CD4-positive, alpha-beta T cell (primary cell): ENCODE measurements at regions not wholly inside any gene's neighbourhood (a gene's known extent, or its start where the extent isn't known, plus 50 kb on each side); places are given as distances from the start of the nearest gene placed in this dataset.

Experiments used
- ATAC-seq: fragments of 200-7000 bp; cut with Tn5 transposase; one replicate; pipeline ENCODE4 v1.10.0; 2022; ENCODE audit warnings: mild to moderate bottlenecking; ENCODE audit not compliant: poor library complexity
- CTCF ChIA-PET: fragments of 350-600 bp; sonication (Branson Sonifier 250); formaldehyde crosslinking; loops from one replicate; lab custom pipeline; 2021; ENCODE audit warnings: antibody characterized with exemption, inconsistent platforms; lab: Charles Lee
- POLR2A ChIA-PET: fragments of 350-600 bp; sonication (Branson Sonifier 250); formaldehyde crosslinking; loops from one replicate; lab custom pipeline; 2021; ENCODE audit warnings: antibody characterized with exemption, inconsistent platforms; lab: Charles Lee
- DNase-seq, 14 experiments: peaks; one replicate each; pipeline ENCODE4 v3.0.0-alpha.2; 2013 to 2020; ENCODE audit warnings: mixed read lengths in 2 of 14
- H3K27ac ChIP-seq, 2 donors: one replicate each; pipeline versions ENCODE4 v1.5.1 to v1.7.0; 2013; ENCODE audit warnings: low read length in 2 of 2, low read depth in 1 of 2, mild to moderate bottlenecking in 1 of 2
- H3K27me3 ChIP-seq, 2 experiments: 1 replicate in 1 of 2; 2 replicates in 1 of 2; pipeline versions ENCODE4 v1.6.1 to v1.7.0; 2013; ENCODE audit warnings: low read length in 2 of 2, control low read depth in 1 of 2, mild to moderate bottlenecking in 1 of 2, moderate library complexity in 1 of 2; ENCODE audit not compliant: insufficient read depth in 2 of 2, control insufficient read depth in 1 of 2
- H3K36me3 ChIP-seq: one replicate; pipeline ENCODE4 v1.6.1; 2013; ENCODE audit warnings: low read length, control low read depth; ENCODE audit not compliant: insufficient read depth
- H3K4me1 ChIP-seq: one replicate; pipeline ENCODE4 v1.6.1; 2013; ENCODE audit warnings: low read length, control low read depth; ENCODE audit not compliant: insufficient read depth
- H3K4me3 ChIP-seq: one replicate; pipeline ENCODE4 v1.5.1; 2013; ENCODE audit warnings: mild to moderate bottlenecking, low read length, moderate library complexity
- H3K9me3 ChIP-seq, 2 experiments: 1 replicate in 1 of 2; 2 replicates in 1 of 2; pipeline versions ENCODE4 v1.6.1 to v1.7.0; 2013; ENCODE audit warnings: low read length in 2 of 2, mild to moderate bottlenecking in 2 of 2, control low read depth in 1 of 2, moderate library complexity in 1 of 2; ENCODE audit not compliant: control insufficient read depth in 1 of 2, insufficient read depth in 1 of 2
- H3K27ac Mint-ChIP-seq: one replicate; pipeline ENCODE4 v1.8.0; 2020; ENCODE audit warnings: mixed read lengths
- H3K27me3 Mint-ChIP-seq: one replicate; pipeline ENCODE4 v1.8.0; 2021; ENCODE audit warnings: mixed read lengths
- H3K36me3 Mint-ChIP-seq: one replicate; pipeline ENCODE4 v1.8.0; 2021; ENCODE audit warnings: low read depth, mixed read lengths
- H3K4me1 Mint-ChIP-seq: one replicate; pipeline ENCODE4 v1.8.0; 2021; ENCODE audit warnings: low read depth, mixed read lengths
- H3K4me3 Mint-ChIP-seq: one replicate; pipeline ENCODE4 v1.8.0; 2020; ENCODE audit warnings: mild to moderate bottlenecking, mixed read lengths
- H3K9me3 Mint-ChIP-seq: one replicate; pipeline ENCODE4 v1.8.0; 2020; ENCODE audit warnings: mixed read lengths
- CTCF ChIP-seq: fragments of 200-600 bp; IDR thresholded peaks from one replicate; pipeline ENCODE4 v1.8.0; 2022; ENCODE audit warnings: antibody characterized with exemption, mild to moderate bottlenecking
- intact Hi-C, 2 experiments: fragments of 100-400 bp; cut with DNase I in 1 of 2; cut with micrococcal nuclease in 1 of 2; formaldehyde crosslinking; loops; one replicate each; pipeline versions ENCODE4 v1.15.1 to v1.9.0; 2023 to 2025; cut with DNase I, micrococcal nuclease

DNA sequence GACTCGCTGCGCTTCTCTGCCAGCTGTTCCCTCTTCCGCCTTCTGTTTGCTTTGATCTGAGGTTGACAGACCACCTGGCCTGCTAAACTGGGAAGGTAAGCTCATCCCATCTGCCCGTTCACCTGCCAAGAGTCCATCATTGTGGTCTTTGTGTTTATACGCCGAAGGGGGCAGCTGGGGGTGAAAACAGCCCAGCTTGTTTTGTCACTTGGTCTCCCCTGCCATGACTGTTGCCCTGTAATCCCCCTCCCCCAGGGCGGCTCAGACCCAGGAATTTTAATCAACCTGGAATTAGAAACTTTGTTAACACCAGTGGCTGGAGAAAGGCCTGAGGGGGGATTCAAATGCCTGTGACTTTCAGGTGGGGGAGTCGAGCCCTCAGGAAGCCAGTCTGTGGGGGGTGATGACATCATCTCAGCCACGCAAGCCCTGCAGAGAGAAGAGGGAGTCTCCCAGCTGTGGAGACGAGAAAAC is 333.3 kb downstream of the BCOR start:
- POLR2A ChIA-PET, result no interaction called here
- Histone ChIP-seq H3K4me3 (no peak overlapping the region), H3K36me3 (no peaks in the 10 kb centered on the region), H3K27ac (no peak overlapping the region), H3K4me1 (peaks cover 20% of the 10 kb centered on the region), H3K9me3 (no peaks in the 10 kb centered on the region), H3K27me3 (no peaks in the 10 kb centered on the region)
- DNase-seq (no peak), ATAC-seq (no peak)
- no peaks in the 10 kb centered on the region for H3K27me3 Mint-ChIP-seq
- H3K4me1 Mint-ChIP-seq, result peaks cover 22% of the 10 kb centered on the region
- CTCF ChIA-PET, result no interaction called here
- no peaks in the 10 kb centered on the region for H3K9me3 Mint-ChIP-seq
- H3K27ac Mint-ChIP-seq, result no peak overlapping the region
- no peak overlapping the region for H3K4me3 Mint-ChIP-seq
- no peaks in the 10 kb centered on the region for H3K36me3 Mint-ChIP-seq
- no peak for TF ChIP-seq CTCF
- intact Hi-C loops, result no loop called here

- intact Hi-C loops, result no loop called here
- Histone ChIP-seq H3K36me3 (no peaks in the 10 kb centered on the region), H3K27me3 (no peaks in the 10 kb centered on the region), H3K4me3 (no peak overlapping the region), H3K4me1 (peaks cover 24% of the 10 kb centered on the region), H3K27ac (peak overlapping the region in 1 of 2 donors; percentile 80), H3K9me3 (no peaks in the 10 kb centered on the region)
- no peak overlapping the region for H3K4me3 Mint-ChIP-seq
- H3K36me3 Mint-ChIP-seq, result no peaks in the 10 kb centered on the region
- H3K9me3 Mint-ChIP-seq, result no peaks in the 10 kb centered on the region
- TF ChIP-seq CTCF, result no peak
- peaks cover 24% of the 10 kb centered on the region for H3K4me1 Mint-ChIP-seq
- ATAC-seq (no peak), DNase-seq (no peak)
- peak overlapping the region; percentile 95 for H3K27ac Mint-ChIP-seq
- CTCF ChIA-PET, result no interaction called here
- no peaks in the 10 kb centered on the region for H3K27me3 Mint-ChIP-seq
- POLR2A ChIA-PET, result interaction anchor here (1.5 kb wide), 1 partner anchor 10 kb away, joined by 10 read pairs; no protein-coding TSS in a partner anchor
Measured at GRCh38 chrX:39765327-39765726, 332.4 kb downstream of the BCOR start.

DNA sequence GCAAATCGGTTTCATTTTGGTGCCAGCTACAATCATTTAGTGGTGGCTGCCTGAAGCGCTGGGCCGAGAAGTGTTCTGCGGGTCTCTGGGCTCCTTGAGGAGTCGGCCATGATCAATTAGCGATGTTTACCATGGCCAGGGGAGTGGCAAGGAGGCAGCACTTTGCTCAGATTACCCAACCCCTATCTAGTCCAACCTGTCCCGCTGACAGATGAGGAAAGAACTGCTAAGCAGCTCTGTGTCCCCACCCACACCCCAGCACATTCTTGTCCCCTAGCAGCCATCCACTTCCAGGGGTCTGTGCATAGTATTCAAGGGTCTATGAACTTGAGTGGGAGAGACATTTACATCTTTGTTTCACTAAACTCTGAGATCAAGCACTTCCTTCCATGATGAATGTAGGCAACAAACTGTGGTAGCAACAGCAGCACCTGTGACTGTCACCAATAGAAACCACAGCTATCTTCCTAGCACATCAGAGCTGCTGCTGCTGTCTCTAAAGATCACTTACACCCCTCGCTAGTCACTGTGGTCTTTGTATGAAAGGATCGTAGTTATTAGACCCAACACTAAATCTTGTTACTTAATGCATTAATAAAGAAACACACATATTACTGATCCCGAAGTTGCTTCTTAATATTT is 331.6 kb downstream of the BCOR start:
- intact Hi-C loops, result no loop called here
- H3K9me3 Mint-ChIP-seq, result no peaks in the 10 kb centered on the region
- CTCF ChIA-PET, result interaction anchor here (1.0 kb wide), 1 partner anchor 94 kb away, joined by 3 read pairs; no protein-coding TSS in a partner anchor
- Histone ChIP-seq H3K36me3 (no peaks in the 10 kb centered on the region), H3K4me1 (peaks cover 33% of the 10 kb centered on the region), H3K27me3 (no peaks in the 10 kb centered on the region), H3K9me3 (no peaks in the 10 kb centered on the region), H3K4me3 (no peak overlapping the region), H3K27ac (peak overlapping the region; percentile 64 to 80)
- H3K27ac Mint-ChIP-seq, result peak overlapping the region; percentile 95
- DNase-seq (peak in 7 of 14 experiments; percentile 8 to 68 (median 48)), ATAC-seq (peak; percentile 94)
- TF ChIP-seq CTCF, result no peak
- no peaks in the 10 kb centered on the region for H3K27me3 Mint-ChIP-seq
- H3K36me3 Mint-ChIP-seq, result no peaks in the 10 kb centered on the region
- POLR2A ChIA-PET, result interaction anchor here (0.9 to 1.5 kb wide), 3 partner anchors 9 to 411 kb away, joined by 3 to 10 read pairs (median 3); no protein-coding TSS in a partner anchor
- peaks cover 33% of the 10 kb centered on the region for H3K4me1 Mint-ChIP-seq
- H3K4me3 Mint-ChIP-seq, result peak overlapping the region; percentile 65
